HG03103 (cell line): ENCODE measurements at regions not wholly inside any gene's neighbourhood (a gene's known extent, or its start where the extent isn't known, plus 50 kb on each side); places are given as distances from the start of the nearest gene placed in this dataset.
"Not testable (repeated sequence)": the region's sequence is repeated elsewhere in the genome, so short reads cannot be mapped to it uniquely, and the experiment has no call there.

Source experiments
- ATAC-seq: cut with Tn5 transposase; IDR thresholded peaks from one replicate; pipeline ENCODE4 v1.9.1; 2021; ENCODE audit warnings: low read depth; ENCODE audit not compliant: unreplicated experiment

GRCh38 chr9:79384501-79384900, 187.3 kb upstream of the TLE4 start:
- no peak for ATAC-seq

GRCh38 chr9:79387101-79387835, 184.5 kb upstream of the TLE4 start:
- no peak for ATAC-seq

GRCh38 chr9:79390077-79390698, 181.6 kb upstream of the TLE4 start:
- no peak for ATAC-seq

- ATAC-seq = no peak
Measured at GRCh38 chr9:79390781-79391770, 180.7 kb upstream of the TLE4 start.

GRCh38 chr9:79395228-79395627, 176.5 kb upstream of the TLE4 start:
- no peak for ATAC-seq

GRCh38 chr9:79395755-79396154, 176.0 kb upstream of the TLE4 start:
- ATAC-seq = no peak

GRCh38 chr9:79396168-79396567, 175.6 kb upstream of the TLE4 start:
- ATAC-seq = no peak

- no peak for ATAC-seq
Measured at GRCh38 chr9:79403495-79403894, 168.3 kb upstream of the TLE4 start.

GRCh38 chr9:79408200-79408599, 163.6 kb upstream of the TLE4 start:
- no peak for ATAC-seq

- ATAC-seq = no peak
Measured at GRCh38 chr9:79408617-79409016, 163.1 kb upstream of the TLE4 start.

GRCh38 chr9:79409182-79409823, 162.5 kb upstream of the TLE4 start:
- ATAC-seq = no peak

GRCh38 chr9:79425840-79426239, 145.9 kb upstream of the TLE4 start:
- ATAC-seq = no peak

GRCh38 chr9:79428422-79428821, 143.3 kb upstream of the TLE4 start:
- no peak for ATAC-seq

- ATAC-seq = no peak
Measured at GRCh38 chr9:79430619-79431018, 141.1 kb upstream of the TLE4 start.

- ATAC-seq = no peak
Measured at GRCh38 chr9:79431019-79431679, 140.6 kb upstream of the TLE4 start.

- no peak for ATAC-seq
Measured at GRCh38 chr9:79432485-79432884, 139.3 kb upstream of the TLE4 start.

GRCh38 chr9:79433703-79434102, 138.1 kb upstream of the TLE4 start:
- no peak for ATAC-seq

GRCh38 chr9:79439221-79439620, 132.5 kb upstream of the TLE4 start:
- ATAC-seq = not testable (repeated sequence)

- ATAC-seq = no peak
Measured at GRCh38 chr9:79446523-79447307, 125.0 kb upstream of the TLE4 start.

GRCh38 chr9:79447308-79447605, 124.5 kb upstream of the TLE4 start:
- no peak for ATAC-seq
